ENCODE measurements at regions not wholly inside any gene's neighbourhood (a gene's known extent, or its start where the extent isn't known, plus 50 kb on each side); places are given as distances from the start of the nearest gene placed in this dataset.
"Not testable (repeated sequence)": the region's sequence is repeated elsewhere in the genome, so short reads cannot be mapped to it uniquely, and the experiment has no call there.

GRCh38 chr4:3937849-3938562 lies 171.8 kb downstream of the ADRA2C start:
- not testable (repeated sequence) for TF ChIP-seq POLR2AphosphoS5, POLR2A (IDR thresholded peaks at IDR 0.05; ENCODE audit: low read depth, low read length)

Measured in GM12892 (cell line).